Hematopoietic multipotent progenitor cell treated with erythropoietin and hydrocortisone succinate and interleukin-3 and kit ligand, for 15 days (in vitro differentiated cells): ENCODE measurements at regions not wholly inside any gene's neighbourhood (a gene's known extent, or its start where the extent isn't known, plus 50 kb on each side); places are given as distances from the start of the nearest gene placed in this dataset.

Experiments
- DNase-seq: peaks from one replicate; pipeline ENCODE4 v3.0.0-alpha.2; 2015; ENCODE audit warnings: low spot score

DNA sequence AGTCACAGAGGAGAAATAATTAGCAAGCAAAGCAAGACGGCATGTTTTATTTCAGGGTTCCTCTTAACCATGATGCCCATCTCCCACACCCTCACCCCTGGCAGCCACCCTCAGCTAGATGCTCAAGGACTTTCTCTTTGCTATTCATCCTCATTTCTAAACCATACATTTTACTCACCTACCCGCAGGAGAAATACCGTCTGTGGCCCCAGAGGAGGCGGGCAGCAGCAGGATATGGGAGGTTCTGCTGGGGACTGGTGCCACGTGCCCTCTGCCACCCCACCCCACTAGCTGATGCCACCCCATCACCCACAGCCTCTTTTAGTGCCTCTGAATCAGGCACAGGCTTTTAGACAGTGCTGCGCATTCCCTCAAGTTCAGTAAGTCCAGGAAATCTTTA, 168.7 kb upstream of the ITGB1 start:
- DNase-seq, result no peak

DNA sequence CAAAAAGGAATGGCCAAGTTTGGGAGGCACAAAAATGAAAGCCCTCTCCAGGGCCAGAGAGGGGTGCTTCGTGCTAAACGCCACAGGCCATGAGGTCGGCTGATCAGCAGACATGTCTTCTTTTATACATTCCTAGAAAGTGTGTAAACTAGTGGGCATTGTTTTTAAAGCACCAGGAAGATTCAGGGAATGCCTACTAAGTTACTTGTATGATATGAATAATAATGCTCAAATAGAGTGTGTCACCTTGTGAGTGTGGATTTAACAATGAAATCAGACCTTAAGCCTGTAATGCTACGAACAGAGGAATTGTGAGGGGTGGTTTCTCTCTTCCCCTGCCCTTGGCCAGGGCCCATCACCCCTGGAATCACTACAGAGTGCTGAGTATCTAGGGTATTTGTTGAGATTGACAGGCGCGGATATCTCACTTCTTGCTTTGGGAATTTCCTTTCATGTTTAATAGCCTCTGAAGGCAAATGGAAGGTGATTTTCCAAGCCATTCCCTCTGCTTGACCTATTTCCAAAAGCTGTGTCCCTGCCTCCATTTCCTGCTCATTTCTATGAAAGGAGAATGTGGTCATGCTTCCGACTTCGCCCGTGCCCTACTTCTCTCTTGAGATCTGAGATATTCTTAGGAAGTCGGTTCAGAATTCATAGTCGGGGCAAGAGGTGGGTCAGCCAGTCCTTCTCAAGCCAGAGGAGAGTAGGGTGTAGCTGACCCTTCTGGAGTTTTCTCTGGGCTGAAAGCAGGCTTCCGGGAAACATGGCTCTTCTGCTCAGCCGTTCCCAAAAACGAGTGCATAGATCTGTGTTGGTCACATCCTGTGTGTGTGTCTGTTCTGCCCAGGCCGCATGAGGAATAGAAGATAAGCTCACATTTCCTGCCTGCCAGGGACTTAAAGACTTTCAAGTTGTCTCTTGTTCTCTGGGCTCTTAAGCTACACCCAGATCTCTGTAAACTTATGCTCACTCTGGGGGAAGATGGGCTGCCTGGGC, 167.8 kb upstream of the ITGB1 start:
- no peak for DNase-seq

GRCh38 chr10:33125111-33125510, 167.1 kb upstream of the ITGB1 start:
- no peak for DNase-seq

- DNase-seq, result no peak
Observed at GRCh38 chr10:33123680-33124079, 165.7 kb upstream of the ITGB1 start.

DNA sequence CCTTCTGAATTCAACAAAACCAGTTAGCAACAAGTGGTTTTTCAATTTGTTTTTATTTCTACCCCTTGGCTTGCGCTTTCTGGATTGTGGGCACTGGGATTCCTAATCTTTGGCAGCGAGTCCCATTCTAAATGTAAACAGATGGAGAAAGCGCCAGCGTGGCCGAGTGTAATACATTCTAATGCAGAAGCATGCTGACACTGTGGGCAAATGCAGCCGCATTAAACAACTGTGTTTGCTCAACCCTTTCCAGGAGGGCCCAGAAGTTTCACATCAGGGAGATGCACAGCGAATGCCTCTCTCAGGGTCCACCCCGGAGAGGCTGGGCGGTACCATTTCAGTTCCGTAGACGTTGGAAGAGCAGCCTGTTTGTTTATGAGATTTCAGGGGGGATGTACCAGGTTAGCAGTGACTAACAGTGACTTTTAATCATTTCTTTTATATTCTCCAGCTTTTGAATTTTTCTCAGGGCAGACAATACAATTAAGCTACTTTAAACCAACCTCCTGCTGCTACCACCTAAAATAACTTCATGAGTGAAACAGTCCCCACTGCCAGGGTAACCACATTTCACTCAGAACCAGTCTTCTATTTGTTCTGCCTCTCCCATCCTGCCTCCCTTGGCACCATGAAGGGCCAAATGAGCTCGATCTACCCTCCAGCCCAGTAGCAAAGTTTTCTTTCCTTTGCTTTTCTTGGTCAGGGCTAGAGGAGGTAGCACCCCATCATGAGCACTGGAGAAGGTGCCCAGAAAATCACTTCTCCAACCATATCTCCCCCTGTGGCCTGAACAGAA, 164.2 kb upstream of the ITGB1 start:
- no peak for DNase-seq

- DNase-seq, result no peak
Observed at GRCh38 chr10:33120700-33121099, 162.7 kb upstream of the ITGB1 start.

DNA sequence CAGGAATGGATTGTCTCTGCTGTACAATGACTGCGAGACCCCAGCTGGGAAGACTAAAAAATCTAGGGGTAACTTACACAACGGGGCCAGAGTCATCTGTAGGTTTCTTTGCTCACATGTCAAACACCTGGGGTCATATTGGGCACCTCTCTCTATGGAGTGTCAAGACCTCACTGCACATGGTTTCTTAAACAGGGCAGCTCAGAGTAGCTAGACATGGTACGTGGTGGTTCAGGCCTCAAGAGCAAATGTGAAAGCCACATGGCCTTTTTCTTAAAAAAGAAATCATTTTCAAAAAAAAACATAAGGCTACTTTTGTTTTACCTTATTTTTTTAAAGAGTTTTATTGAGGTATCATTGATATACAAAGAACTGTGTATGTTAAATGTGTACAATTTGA, 162.2 kb upstream of the ITGB1 start:
- no peak for DNase-seq

DNA sequence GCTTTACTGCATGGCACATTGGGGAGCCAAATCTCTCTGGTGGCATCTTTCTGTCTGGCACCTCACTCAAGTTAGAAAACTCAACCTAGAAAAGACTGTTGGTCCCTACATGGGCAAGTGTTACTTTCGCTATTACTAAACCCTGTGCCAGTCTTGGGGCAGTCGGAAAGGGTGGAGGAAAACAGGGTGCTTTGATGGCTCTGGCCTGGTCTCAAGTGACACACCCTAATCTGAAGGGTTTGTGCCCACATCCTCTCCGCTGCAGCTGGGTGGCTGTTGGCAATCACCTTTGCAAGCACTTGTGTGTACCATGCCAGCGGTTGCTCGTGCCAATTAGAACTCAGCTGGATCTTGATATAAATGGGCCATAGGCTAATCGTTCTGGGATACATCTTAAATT, 159.8 kb upstream of the ITGB1 start:
- DNase-seq, result no peak

DNA sequence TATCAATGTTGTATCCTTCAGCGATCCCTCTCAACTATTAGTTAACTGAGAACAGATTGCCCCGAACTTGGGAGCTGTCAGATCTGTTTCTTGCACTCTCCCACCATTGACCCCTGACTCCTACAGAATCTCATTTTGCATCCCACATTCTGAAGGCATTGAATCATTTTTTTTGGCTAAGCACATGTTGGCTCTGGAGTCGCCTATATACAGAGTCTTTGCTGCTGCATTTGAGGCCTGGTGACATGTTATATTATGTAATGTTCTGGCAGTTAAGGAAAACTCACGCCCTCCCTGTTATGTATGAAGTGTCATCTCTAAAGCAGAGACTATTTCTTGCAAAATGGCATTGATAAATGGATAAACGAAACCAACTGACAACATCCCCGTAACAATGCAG, 159.2 kb upstream of the ITGB1 start:
- no peak for DNase-seq

GRCh38 chr10:33115738-33116719, 158.0 kb upstream of the ITGB1 start:
- DNase-seq, result no peak

DNA sequence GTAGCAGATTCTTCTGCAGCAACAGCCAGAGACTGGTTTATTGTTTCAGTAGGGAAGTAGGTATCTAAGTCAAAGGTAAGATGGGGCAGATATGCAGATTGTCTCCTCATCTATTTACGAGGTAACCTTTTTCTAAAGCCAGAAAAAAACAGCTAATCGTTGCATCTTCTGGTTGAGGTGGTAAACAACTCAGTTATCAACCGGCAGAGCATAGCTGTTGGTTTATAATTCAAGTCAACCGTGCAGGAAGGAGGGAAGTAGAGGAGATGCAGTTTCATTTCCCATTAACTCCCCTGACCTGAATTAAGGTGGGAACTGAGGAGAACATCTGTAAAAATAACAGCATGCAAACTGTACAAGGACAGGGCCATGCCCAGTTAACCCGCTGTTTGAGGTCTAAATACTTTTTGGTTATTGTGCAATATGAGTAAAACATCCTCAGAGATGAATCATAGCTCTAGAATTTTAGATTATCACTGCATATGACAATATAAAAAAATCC, 156.5 kb upstream of the ITGB1 start:
- DNase-seq, result no peak

GRCh38 chr10:33113466-33113865, 155.4 kb upstream of the ITGB1 start:
- DNase-seq, result no peak

DNA sequence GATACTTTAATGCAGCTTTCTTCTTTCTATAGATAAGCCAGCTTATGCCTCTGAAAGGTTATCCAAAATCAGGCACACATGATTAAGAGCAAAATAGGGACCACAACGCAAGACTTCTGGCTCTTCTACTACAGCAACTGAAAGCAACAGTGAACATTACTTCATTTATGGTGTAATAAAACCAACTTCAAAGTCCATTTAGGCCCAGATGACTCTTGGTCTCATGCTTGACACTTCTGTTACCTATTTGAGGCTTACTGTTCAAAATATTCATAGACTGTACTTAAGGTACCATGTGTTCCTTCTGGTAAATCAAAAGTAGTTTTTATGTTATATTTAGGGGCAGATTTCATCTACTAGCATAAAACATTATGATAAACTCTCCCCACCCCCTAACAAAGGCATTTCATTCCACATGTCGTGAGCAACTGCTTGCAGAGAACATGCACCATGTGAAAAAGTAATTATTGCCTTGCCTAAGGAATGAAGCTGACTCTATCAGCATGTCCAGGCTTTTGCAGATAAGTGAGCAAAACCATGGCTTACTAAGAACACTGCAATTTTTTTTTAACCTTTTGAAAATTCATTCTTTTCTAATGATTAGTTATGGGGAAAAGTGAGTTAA, 154.9 kb upstream of the ITGB1 start:
- no peak for DNase-seq

- DNase-seq, result no peak
Observed at GRCh38 chr10:33111488-33112051, 153.5 kb upstream of the ITGB1 start.

DNA sequence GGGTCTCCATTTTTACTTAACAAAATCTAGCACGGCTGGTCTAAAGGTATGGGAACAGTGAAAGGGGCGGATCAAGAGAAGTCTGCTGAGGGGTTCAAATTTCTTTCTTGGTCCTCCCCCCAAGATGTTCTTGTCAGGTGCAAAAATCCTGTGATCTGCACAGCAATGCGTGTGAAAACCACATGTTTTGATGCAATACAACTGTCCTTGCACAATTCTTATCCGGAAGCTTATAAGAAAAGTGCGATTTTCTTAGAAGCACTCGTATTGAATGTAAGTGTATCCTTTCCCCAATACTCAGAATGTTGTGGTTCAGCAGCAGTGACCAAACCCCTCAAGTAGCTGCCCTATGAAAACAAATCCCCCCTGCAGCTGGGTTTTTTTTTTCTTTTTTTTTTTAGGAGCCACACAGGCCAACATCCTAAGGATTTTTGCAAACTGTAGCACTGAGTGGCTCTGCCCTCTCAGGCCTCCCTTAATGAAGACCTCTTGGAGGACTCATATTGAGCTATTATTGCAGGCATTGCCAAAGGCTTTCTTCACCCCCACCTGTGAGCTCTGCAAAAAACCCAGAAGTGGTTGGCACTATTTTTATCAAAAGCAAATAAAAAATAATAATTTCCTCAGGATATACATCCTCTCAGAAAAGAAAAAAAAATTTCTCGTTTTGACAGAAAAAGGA, 151.9 kb upstream of the ITGB1 start:
- no peak for DNase-seq

- DNase-seq, result no peak
Observed at GRCh38 chr10:33109384-33109783, 151.4 kb upstream of the ITGB1 start.

GRCh38 chr10:33107953-33108352, 149.9 kb upstream of the ITGB1 start:
- DNase-seq, result no peak

DNA sequence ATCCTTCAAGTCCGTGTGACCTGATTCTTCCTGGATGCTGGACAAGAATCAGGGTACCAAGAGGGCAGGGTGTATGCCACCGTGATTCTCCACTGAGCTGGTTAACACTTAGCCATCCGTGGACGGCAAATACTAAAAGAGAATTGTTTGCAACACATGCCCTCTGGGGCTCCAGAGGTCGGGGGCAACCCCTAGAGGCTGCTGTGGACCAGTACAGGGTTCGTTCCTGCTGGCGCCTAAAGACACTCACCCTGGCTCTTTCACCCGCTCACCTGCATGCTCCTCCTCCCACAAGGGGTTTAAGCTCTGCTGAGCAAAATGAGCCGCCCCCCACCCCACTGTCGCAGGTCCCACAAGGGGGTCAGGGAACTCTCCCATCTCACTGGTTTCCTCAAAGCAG, 148.7 kb upstream of the ITGB1 start:
- DNase-seq, result no peak

- DNase-seq, result no peak
Observed at GRCh38 chr10:33103863-33104379, 145.9 kb upstream of the ITGB1 start.

DNA sequence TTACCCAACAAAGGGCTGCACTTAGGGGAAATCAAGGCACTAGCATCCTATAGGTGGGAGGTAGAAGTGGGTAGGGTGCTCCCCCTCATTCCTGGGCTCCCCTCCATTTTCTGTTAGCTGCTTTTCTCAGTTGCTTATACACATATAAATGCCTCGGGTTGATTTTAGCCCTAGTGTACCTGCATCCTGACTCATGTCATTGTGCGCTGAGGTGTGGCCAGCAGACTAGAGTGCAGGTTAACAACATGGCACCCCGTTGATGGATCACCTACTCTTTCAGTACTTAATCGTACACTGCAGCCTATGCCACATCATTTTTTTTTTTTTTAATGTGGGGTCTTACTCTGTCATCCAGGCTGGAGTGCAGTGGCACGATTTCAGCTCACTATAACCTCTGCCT, 144.0 kb upstream of the ITGB1 start:
- no peak for DNase-seq
